Panc1 (cell line): ENCODE measurements at regions not wholly inside any gene's neighbourhood (a gene's known extent, or its start where the extent isn't known, plus 50 kb on each side); places are given as distances from the start of the nearest gene placed in this dataset.

Experiments
- ATAC-seq: fragments of 200-7000 bp; cut with Tn5 transposase; 2 replicates; pipeline ENCODE4 v1.9.1; 2020; ENCODE audit warnings: mild to moderate bottlenecking, moderate library complexity
- BruUV-seq: library from RNA; stranded (reverse); fragments of 400-500 nt; replicated peaks from 2 replicates; lab custom pipeline; 2021; lab: Mats Ljungman, UMichigan
- CTCF ChIA-PET: fragments of 300-600 bp; sonication (Branson Sonifier 250); formaldehyde crosslinking; loops from one replicate; lab custom pipeline; 2022; ENCODE audit warnings: antibody characterized with exemption; lab: Charles Lee
- POLR2A ChIA-PET: fragments of 300-600 bp; sonication (Branson Sonifier 250); formaldehyde crosslinking; loops from one replicate; lab custom pipeline; 2022; ENCODE audit warnings: antibody characterized with exemption; lab: Charles Lee
- DNase-seq: peaks from one replicate; pipeline ENCODE4 v3.0.0-alpha.2; 2010; ENCODE audit warnings: low read depth, low spot score
- H3K27ac ChIP-seq: 2 replicates; pipeline ENCODE4 v1.5.1; 2011; ENCODE audit warnings: mild to moderate bottlenecking, low read length, inconsistent platforms
- H3K27me3 ChIP-seq: fragments of 200-500 bp; sonication (Bioruptor generic); 2 replicates; pipeline ENCODE4 v1.6.0; 2014; ENCODE audit warnings: low read length, inconsistent platforms; ENCODE audit not compliant: control insufficient read depth, insufficient read depth
- H3K36me3 ChIP-seq: fragments of 200-500 bp; sonication (Bioruptor generic); 2 replicates; pipeline ENCODE4 v1.5.1; 2014; ENCODE audit warnings: inconsistent platforms, mild to moderate bottlenecking, low read length, moderate library complexity; ENCODE audit not compliant: control insufficient read depth, insufficient read depth
- H3K4me1 ChIP-seq: 2 replicates; pipeline ENCODE4 v1.5.1; 2011; ENCODE audit warnings: inconsistent platforms, mild to moderate bottlenecking, low read length, moderate library complexity; ENCODE audit not compliant: control insufficient read depth, insufficient read depth
- H3K4me3 ChIP-seq, 2 experiments: 2 replicates each; pipeline ENCODE4 v1.5.1; 2011 to 2012; ENCODE audit warnings: low read depth in 2 of 2, low read length in 2 of 2, mild to moderate bottlenecking in 2 of 2, inconsistent platforms in 1 of 2, moderate library complexity in 1 of 2
- H3K9me3 ChIP-seq: fragments of 200-500 bp; sonication (Bioruptor generic); 2 replicates; pipeline ENCODE4 v1.5.1; 2014; ENCODE audit warnings: low read depth, mild to moderate bottlenecking, inconsistent platforms, low read length, moderate library complexity; ENCODE audit not compliant: control insufficient read depth, insufficient read depth
- CTCF ChIP-seq: fragments of 450-650 bp; IDR thresholded peaks from 2 replicates; pipeline ENCODE4 v1.5.1; 2017; ENCODE audit warnings: mild to moderate bottlenecking
- POLR2AphosphoS5 ChIP-seq: IDR thresholded peaks from 2 replicates; pipeline ENCODE4 v1.6.1; 2012; ENCODE audit warnings: mild to moderate bottlenecking, low read depth, low read length, moderate library complexity
- REST ChIP-seq, 2 experiments: IDR thresholded peaks; 2 replicates each; pipeline ENCODE4 v1.6.1; 2011 to 2012; ENCODE audit warnings: low read depth in 2 of 2, control low read depth in 1 of 2, low read length in 1 of 2, mild to moderate bottlenecking in 1 of 2, moderate library complexity in 1 of 2; ENCODE audit not compliant: insufficient read depth in 1 of 2
- SIN3A ChIP-seq: IDR thresholded peaks from 2 replicates; pipeline ENCODE4 v1.6.1; 2012; ENCODE audit warnings: low read depth, mild to moderate bottlenecking, low read length, moderate library complexity, borderline replicate concordance; ENCODE audit not compliant: insufficient read depth
- TCF7L2 ChIP-seq: IDR thresholded peaks from 2 replicates; pipeline ENCODE4 v1.6.1; 2011; ENCODE audit warnings: mild to moderate bottlenecking, low read depth, low read length, inconsistent platforms
- in situ Hi-C: cut with HindIII; loops from 2 replicates; pipeline ENCODE4 v1.10.0; 2016; ENCODE audit warnings: low sequenced_read_pairs, low pct_unique_long_range_greater_than_20kb
- intact Hi-C: fragments of 100-400 bp; cut with micrococcal nuclease; formaldehyde crosslinking; loops from one replicate; pipeline ENCODE4 v1.10.0; 2022; ENCODE audit not compliant: unreplicated experiment

- no peak for TF ChIP-seq REST (IDR thresholded peaks at IDR 0.05; ENCODE audit: insufficient read depth in 1 of 2, low read depth in 2 of 2, low read length in 1 of 2)
- no peak for TF ChIP-seq TCF7L2
- no peak for TF ChIP-seq CTCF
- no peak for TF ChIP-seq SIN3A
- TF ChIP-seq POLR2AphosphoS5 = no peak
- H3K4me1 ChIP-seq = no peaks in the 10 kb centered on the region
- no peak overlapping the region for H3K27ac ChIP-seq
- no peaks in the 10 kb centered on the region for H3K9me3 ChIP-seq
- BruUV-seq = no TSS peak
- H3K36me3 ChIP-seq = no peaks in the 10 kb centered on the region
- POLR2A ChIA-PET = no interaction called here
- CTCF ChIA-PET = no interaction called here
- in situ Hi-C loops = no loop called here
- ATAC-seq (no peak), DNase-seq (no peak)
- intact Hi-C loops = no loop called here
- no peak overlapping the region for H3K4me3 ChIP-seq
- no peaks in the 10 kb centered on the region for H3K27me3 ChIP-seq
Observed at GRCh38 chr13:100957741-100958140, 283.1 kb upstream of the TMTC4 start.

GRCh38 chr13:100954430-100955305 is 280.1 kb upstream of the TMTC4 start:
- Histone ChIP-seq H3K36me3 (no peaks in the 10 kb centered on the region), H3K27ac (no peak overlapping the region), H3K27me3 (no peaks in the 10 kb centered on the region), H3K9me3 (no peaks in the 10 kb centered on the region), H3K4me1 (no peaks in the 10 kb centered on the region), H3K4me3 (no peak overlapping the region)
- ChIA-PET POLR2A (no interaction called here), CTCF (no interaction called here)
- in situ Hi-C loops (no loop called here), intact Hi-C loops (no loop called here)
- ATAC-seq = no peak
- BruUV-seq = no TSS peak
- TF ChIP-seq POLR2AphosphoS5 = no peak
- no peak for DNase-seq

- in situ Hi-C loops (no loop called here), intact Hi-C loops (no loop called here)
- Histone ChIP-seq H3K4me3 (no peak overlapping the region), H3K36me3 (no peaks in the 10 kb centered on the region), H3K9me3 (no peaks in the 10 kb centered on the region), H3K27ac (no peak overlapping the region), H3K27me3 (no peaks in the 10 kb centered on the region), H3K4me1 (no peaks in the 10 kb centered on the region)
- ChIA-PET POLR2A (no interaction called here), CTCF (no interaction called here)
- BruUV-seq = no TSS peak
- TF ChIP-seq REST (IDR thresholded peaks at IDR 0.05; ENCODE audit: insufficient read depth in 1 of 2, low read depth in 2 of 2, low read length in 1 of 2) (no peak), POLR2AphosphoS5 (no peak), TCF7L2 (no peak), CTCF (no peak), SIN3A (no peak)
- ATAC-seq (no peak), DNase-seq (no peak)
Observed at GRCh38 chr13:100951016-100951415, 276.4 kb upstream of the TMTC4 start.
